ENCODE measurements at regions not wholly inside any gene's neighbourhood (a gene's known extent, or its start where the extent isn't known, plus 50 kb on each side); places are given as distances from the start of the nearest gene placed in this dataset.

DNA sequence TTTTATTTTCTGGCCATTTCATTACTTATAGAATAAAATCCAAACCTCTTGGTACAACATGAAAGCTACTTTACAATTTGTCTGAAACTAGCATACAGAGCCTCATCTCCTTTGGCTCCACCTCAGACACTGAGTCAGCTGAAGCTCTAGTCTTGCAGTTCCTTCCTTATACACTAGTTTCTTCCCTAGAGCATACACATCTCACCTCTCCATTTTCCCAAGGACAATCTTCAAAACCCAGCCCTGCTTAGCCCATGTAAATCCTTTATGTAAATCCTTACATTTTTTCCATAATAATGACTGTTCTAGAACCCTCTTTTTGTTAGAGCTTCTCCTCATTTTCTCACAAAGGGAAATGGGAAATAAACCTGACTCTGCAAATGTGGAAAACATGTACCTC, 463.4 kb downstream of the SLC16A7 start:
- TF ChIP-seq CTCF (IDR thresholded peaks at IDR 0.05; ENCODE audit: extremely low read depth, missing control alignments) = no peak
- no peak for DNase-seq (ENCODE audit: low spot score)

- TF ChIP-seq CTCF (IDR thresholded peaks at IDR 0.05; ENCODE audit: extremely low read depth, missing control alignments) = no peak
- DNase-seq (ENCODE audit: low spot score) = no peak
Observed at GRCh38 chr12:60066655-60067054, 470.8 kb downstream of the SLC16A7 start.

GRCh38 chr12:60070552-60070951, 474.7 kb downstream of the SLC16A7 start:
- TF ChIP-seq CTCF (IDR thresholded peaks at IDR 0.05; ENCODE audit: extremely low read depth, missing control alignments) = no peak

DNA sequence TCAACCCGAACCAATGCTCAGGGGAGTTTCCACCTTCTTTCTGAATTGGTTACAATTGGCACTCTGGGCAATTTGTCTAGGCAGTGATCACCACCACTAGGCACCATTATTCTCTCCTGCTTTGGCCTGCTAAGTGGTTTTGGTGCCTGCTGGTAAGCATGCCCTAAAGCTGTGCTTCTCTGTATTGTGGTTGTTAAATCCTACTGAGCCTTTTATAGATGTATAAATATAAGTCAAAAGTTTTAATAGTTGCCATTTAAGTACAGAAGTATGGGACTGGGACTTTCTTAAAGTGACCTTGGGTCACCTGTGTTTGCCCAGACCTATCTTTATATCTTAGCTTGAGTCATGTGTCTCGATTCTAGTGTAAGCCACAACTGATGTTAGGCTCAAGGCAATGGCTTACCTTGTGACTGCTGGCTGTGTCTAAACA, 475.9 kb downstream of the SLC16A7 start:
- TF ChIP-seq CTCF (IDR thresholded peaks at IDR 0.05; ENCODE audit: extremely low read depth, missing control alignments) = no peak
- no peak for DNase-seq (ENCODE audit: low spot score)

More at GRCh38 chr12:60070552-60070951, 474.7 kb downstream of the SLC16A7 start:
- DNase-seq (ENCODE audit: low spot score) = no peak

DNA sequence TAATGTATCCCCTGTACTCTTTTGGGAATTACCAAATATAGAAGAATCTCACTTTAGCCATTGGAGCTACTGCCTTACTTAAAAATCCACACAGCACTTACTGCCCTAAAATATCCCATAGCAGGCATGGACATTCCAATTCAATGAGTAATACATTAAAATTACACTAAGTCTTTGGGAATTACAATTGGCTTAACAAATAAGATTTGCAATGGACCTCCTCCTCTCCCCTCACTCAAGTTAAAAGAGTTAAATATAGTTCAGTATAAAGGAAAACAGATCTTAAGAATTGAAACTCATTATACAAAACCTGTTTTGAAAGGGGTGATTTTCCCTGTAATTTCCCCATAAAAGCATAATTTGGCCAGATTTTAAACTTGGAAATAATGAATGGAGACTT, 477.1 kb downstream of the SLC16A7 start:
- TF ChIP-seq CTCF (IDR thresholded peaks at IDR 0.05; ENCODE audit: extremely low read depth, missing control alignments) = no peak

DNA sequence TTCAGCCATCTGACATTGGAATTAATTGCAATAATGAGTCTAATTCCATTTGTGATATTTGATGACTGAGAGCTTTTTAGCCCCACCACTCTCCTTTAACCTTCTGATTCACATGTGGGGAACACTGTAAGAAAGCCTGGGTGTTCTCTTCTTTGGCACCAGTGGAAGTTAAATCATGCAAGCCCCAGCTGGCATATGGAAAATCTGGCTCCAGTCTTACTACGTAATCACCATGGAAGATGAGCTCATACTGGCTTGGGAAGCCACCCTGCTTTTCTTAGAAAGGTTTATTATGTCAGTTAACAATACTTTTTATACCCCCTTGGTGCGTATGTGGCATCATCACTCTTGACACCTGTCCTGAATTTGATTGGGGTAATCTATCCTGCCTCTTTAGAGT, 479.3 kb downstream of the SLC16A7 start:
- DNase-seq (ENCODE audit: low spot score) = no peak
- TF ChIP-seq CTCF (IDR thresholded peaks at IDR 0.05; ENCODE audit: extremely low read depth, missing control alignments) = no peak

More for the DNA sequence above, 477.1 kb downstream of the SLC16A7 start:
- DNase-seq (ENCODE audit: low spot score) = no peak

- no peak for TF ChIP-seq CTCF (IDR thresholded peaks at IDR 0.05; ENCODE audit: extremely low read depth, missing control alignments)
- DNase-seq (ENCODE audit: low spot score) = no peak
Observed at GRCh38 chr12:60078026-60078425, 482.2 kb downstream of the SLC16A7 start.

All from GM20000 (cell line).